NCI-H1048 (cell line): ENCODE measurements at regions not wholly inside any gene's neighbourhood (a gene's known extent, or its start where the extent isn't known, plus 50 kb on each side); places are given as distances from the start of the nearest gene placed in this dataset.
"Not testable (repeated sequence)": the region's sequence is repeated elsewhere in the genome, so short reads cannot be mapped to it uniquely, and the experiment has no call there.

Experiments
- DNase-seq: peaks from one replicate; lab custom pipeline; 2025; lab: John Stamatoyannopoulos, UW

DNA sequence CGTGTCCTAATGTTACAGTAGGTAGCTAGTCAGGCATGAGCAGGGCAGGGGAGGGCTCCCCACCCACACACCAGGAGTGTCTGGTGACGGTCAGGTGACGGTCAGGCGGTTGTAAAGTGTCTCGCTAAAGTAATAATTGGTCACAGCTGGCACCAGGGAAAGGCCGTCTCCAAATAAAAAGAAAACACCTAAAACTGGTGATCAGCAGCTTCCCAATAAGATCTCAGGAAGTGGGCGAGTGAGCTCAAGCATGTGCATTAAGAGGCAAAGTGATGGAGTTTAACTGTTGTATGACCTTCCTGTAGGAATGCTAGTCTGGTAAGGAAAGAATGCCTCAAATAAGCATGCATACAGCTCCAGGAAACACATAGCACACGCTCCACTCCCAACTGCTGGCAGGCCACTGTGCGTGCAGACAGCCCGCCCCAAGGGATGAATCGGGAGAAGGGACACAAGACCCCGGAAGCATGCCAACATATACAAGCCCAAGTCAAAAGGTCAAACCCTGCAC lies 177.1 kb downstream of the RNF144A start:
- DNase-seq = no peak

DNA sequence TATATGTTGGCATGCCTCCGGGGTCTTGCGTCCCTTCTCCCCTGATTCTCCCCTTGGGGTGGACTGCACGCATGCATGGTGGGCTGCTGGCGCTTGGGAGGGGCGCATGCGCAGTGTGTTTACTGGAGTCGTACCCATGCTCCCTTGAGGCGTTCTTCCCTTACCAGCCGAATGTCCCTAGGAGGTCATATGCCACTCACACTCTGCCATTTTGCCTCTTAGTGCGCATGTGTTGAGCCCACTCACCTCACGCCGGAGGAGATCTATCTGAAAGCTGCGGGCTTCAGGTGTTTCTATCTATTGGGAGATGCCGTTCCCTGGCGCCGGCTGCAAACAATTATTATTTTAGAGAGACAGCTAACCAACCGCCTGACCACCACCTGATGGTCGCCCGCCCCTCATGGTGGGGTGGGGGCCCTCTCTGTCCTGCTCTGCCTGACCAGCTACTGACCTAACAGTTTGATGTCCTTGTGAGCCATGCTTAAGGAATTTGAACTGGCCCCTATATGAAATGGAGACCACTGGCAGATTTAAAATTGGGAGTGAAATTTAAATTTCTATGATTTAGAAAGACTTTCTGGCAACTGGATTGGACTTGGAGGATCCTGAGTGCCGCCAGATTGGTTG lies 179.6 kb downstream of the RNF144A start:
- DNase-seq = no peak

DNA sequence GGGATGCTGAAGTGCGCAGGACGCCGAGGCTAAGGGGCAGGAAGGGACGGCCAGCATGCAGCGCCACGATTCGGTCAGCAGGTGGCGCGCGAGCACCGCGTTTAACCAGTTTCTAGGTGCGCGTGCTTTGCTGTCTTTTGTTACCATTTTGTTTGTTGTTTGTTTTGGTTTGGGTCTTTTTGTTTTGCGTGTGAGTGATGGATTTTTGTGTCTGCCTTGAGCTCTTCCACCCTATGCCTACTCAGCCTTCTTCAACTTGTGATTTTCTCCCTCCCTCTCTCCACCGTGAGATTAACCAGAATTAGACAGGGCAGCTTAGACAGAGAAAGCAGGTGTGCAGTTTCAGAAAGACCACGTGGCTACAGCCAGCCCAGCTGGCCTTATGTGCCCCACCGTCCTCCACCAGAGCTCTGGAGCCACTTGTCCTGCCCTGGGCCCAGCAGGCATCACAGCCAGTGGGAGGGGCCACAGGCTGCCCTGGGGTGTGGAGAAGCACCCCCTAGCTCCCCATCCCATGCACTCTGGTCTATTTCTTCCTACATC lies 180.2 kb downstream of the RNF144A start:
- peak; percentile 52 for DNase-seq

DNA sequence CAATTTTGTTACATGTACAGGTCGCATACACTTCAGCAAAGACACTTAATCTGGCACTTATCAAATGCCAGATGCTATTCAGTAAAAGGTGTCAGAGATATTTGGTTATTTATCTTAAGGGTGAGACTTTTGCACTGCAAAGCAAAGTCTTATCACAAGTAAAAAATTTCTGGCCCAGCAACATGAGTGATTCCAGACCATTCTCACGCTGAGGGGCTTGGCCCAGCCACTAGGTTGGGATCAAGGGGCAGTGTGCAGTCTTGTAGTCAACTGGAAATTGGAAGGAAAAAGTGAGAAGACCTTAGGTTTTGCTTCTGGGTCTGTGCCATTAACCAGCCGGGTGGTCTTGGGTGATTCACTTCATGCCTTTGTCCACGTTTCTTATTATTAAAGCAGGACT lies 181.6 kb downstream of the RNF144A start:
- DNase-seq = no peak

DNA sequence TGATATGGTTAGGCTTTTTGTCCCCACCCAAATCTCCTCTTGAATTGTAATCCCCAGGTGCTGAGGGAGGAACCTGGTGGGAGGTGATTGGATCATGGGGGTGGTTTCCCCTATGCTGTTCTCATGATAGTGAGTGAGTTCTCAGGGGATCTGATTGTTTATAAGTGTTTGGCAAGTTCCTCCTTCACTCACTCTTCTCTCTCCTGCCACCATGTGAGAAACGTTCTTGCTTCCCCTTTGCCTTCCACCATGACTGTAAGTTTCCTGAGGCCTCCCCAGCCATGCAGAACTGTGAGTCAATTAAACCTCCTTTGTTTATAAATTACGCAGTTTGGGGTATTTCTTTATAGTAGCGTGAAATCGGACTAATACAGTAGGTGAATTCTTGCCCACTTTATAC lies 182.5 kb downstream of the RNF144A start:
- not testable (repeated sequence) for DNase-seq

DNA sequence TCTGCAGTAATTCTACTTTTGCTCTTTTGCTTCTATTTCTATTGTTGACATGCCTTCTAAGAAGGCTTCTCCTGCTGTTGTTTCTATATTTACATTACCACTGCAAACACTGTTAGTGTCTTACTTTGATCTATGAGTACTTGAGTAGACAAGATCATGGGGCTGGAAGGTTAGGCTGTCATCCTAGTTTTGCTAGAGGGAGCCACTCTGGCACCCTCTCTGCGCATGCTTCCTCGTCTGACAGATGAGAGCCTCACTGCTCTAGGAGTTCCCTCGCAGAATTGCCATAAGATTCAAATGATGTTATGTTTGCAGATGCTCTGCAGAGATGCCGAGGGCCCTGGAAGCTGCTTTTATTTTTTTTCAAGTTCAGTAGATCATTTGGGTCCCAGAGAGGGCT lies 185.6 kb downstream of the RNF144A start:
- DNase-seq = no peak

DNA sequence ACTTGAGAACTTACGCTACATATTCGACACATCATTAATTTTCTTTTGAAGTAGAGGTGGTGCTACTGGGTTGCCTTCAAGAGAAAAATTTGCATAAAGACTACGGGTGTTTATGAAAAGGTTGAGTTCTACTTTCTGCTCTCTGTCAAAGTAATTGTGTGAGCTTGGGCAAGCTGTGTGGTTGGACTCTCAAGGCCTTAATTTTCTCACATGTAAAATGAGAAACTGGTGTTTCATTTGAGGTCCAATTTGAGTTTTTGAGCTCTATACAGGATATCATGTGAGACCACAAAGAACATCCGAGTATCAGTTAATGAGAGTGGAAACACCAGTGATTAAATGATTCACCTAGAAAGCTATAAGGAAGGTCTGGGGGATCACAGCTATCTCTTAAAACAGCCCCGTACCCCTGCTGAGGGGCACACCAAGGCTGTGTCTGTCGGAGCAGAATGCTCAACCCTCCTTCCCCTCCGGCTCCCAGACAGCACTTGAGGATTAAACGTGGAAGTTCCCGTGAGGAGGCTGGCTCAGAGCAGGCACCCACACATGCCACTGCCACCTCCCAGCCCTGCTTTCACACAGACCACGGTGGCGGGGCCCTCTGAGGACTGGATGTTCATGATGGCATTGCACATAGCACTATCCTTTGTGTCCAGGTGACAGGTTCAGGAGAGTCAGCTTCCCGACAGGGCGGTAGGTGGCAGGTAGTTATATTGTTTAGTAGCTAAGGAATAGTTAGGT lies 191.8 kb downstream of the RNF144A start:
- DNase-seq = no peak

DNA sequence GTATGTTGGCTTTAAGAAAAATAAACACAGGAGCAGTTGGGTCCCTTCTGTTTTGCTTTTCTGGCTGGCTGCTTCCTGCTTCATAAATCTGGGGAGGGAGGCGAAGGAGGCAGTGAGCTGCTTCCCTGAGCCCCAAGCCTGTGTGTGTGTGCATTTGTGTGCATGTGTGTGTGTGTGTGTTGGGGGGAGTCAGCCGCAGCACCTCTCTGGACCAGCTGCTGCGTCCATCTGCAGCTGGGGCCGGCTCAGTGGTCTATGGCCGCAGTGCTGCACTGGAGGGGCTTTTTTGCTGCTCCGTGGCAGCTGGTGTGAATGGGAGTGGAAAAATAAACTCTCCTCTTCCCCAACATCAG lies 192.3 kb downstream of the RNF144A start:
- no peak for DNase-seq

DNA sequence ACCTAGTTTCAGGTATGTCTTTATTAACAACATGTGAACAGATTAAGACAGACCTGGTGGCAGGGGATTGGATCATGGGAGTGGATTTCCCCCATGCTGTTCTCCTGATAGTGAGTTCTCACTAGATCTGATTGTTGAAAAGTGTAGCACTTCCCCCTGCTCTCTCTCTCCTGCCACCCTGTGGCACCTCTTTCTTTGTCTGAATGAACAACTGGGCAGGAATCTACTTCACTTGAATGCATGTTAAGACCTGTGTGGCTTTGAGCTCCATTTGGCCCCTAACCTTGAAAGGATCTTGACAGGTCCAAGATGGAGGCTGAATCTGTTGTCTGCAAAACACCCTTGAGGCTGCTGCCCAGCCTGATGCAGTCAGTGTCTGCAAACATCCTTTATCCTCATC lies 194.4 kb downstream of the RNF144A start:
- DNase-seq = no peak

DNA sequence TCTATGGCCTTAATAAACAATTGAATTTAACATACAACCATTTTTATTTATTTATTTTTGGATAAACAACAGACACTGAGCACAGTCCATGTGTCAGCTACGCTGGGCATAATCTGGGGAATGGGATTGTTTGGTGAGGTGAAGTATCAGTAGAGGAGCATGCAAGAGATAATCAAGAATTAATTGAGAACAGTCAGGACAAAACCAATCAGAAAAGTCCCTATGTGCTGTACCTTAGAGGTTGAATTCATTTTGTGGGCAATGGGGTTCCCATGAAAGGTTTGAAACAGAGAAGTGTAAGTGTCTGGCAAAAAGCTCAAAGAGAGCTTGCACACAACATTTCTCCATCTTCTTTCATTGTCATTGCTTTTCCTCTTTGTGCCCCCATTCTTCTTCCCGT lies 198.2 kb downstream of the RNF144A start:
- no peak for DNase-seq

DNA sequence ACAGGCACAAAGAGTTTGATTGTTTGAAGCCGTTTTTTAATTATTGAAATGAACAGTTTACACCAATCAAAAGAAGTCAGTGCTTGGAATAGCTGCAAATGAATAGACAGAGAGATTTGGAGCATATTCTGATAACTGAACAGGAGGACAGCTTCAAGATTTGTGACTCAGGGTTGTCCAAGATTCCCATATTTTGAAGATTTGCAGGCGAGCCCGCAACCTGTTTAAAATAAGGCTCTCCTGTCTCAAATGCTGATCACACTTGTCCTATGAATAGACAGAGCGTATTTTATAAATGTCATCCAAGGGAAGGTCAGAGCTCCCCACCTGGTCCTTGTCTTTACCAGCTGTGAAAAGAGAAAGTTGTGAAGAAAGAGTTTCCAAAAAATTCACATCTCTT lies 198.7 kb downstream of the RNF144A start:
- no peak for DNase-seq

DNA sequence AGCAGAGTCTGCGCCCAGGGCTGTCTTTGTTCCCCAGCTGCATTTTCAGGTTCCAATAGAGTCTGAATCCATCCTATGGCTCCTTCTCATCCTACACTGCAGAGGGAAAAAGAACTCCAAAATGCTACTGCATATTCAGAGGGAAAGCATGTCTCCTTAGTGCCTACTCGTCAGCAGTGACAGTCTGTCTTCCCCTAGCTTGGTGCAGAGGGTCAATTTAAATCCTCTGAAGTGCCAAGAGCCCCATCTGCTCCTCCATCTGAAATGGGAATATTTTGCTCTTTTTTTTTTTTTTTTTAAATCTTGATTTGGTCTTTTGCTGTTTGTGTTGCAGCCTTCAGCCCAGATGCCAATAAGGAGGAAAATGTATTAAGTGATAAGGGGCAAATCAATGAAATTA lies 199.3 kb downstream of the RNF144A start:
- no peak for DNase-seq

DNA sequence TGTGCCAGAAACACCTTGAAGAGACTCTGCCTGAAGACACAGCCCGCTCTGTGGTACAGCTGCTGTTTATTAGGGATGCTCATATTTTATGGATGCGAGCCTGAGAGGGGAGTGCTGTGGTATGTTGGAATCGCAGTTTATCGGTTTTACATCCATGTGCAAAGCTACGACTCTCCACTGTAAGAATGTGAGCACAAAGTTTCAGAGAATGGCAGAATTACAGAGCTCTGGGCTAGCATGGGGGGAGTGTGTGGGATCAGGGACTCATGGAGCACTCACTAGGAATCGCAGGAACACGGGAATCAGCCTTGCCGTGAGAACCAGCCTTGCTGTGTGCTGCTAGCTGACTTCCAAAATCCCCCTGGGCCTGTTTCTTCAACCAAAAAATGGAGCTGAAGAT lies 199.9 kb downstream of the RNF144A start:
- no peak for DNase-seq

DNA sequence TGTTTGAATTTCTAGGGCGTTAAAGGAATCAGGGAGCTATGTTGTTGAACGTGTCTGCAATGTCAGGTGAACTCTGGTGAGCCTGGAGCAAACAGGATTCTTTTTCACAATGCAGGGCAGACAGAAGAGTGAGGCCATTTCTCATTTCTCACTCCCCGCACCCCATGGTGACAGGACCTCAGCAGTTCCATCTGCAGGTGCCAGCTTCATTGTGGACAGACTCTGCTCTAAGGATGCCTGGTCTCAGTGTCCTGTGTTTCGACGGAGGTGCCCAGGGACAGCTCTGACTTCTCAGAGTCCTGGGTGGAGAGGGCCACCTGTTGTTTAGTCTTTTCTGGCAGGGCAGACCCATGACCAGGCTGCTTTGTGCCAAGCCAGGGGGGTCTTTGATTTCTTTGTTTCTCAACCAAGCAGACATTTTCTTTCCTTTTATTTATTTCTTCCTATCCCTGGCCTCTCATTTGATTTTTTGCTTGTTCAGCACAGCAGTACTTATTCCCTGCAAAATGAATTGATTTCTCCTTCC lies 201.5 kb downstream of the RNF144A start:
- no peak for DNase-seq

DNA sequence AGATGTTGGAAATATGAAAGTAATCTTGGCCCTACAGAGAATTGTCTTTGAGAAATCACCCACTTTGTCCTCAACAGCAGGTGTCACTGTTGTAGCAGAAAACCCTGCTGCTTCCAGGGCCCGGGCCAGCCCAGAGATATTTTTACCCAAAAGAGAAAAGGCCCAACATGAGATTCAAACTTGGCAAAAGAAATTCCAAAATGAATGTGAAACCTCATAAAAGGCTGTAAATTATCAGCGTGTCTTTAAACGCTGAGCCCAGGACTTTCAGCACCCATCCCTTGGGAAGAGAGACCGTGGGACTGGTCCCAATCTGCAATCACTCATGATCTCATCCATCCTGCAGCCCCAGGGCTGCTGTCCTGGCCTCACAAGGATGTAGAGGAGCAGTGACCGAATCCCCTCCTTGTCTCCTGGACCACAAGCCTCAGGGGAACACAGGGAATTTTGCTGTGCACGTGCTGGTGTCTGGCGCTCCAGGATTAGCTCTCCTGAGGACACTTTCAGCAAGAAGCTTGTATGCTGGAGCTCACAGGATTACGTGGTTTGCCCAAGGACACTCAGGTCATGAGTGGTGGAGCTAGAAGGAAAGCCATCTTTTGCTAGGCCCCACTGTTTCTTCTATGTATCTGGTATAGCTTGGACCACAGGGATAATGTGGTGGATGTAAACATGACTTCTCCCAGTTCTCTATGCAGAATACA lies 202.1 kb downstream of the RNF144A start:
- DNase-seq = no peak

DNA sequence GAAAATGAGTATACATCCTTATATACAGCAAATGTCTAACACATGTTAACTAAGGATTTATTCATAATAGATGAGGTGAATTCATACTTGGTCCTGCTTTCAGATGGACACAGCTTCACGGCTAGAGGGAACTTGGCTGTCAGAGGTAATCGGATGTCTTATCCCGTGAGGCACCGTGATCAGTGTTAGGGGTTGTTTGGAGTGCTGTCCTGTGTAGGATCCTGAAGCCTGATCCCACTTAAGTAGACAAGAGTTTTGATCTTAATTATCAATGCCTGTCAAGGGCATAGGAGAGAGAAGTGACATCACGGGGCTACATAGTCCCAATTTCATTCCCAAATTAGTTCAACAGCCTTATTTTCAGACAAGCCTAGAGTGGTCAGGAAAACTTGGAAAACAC lies 204.6 kb downstream of the RNF144A start:
- DNase-seq = no peak

DNA sequence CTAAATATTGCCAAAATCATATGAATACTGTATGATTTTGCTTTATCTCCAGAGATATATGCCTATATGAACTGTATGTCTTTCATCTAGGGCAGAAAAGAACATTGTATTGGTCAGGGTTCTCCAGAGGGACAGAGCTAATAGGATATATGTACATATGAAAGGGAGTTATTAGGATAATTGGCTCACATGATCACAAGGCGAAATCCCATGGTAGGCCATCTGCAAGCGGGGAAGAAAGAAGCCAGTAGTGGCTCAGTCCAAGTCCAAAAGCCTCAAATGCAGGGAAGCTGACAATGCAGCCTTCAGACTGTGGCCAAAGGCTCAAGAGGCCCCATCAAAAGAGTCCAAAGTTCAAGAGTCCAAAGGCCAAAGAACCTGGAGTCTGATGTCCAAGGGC lies 209.9 kb downstream of the RNF144A start:
- no peak for DNase-seq

DNA sequence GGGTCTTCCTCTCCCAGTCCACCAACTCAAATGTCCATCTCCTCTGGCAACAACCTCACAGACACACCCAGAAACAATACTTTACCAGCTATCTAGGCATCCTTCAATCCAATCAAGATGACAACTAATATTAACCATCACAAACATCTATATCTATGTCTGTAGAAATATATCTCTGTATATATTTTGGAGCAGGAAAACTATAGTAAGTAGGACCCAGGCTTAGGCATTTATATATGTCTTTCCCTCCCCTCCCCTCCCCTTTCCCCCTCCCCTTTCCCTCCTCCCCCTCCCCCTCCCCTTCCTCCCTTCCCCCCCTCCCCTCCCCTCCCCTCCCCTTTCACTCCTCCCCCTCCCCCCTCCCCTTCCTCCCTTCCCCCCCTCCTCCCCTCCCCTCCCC lies 210.5 kb downstream of the RNF144A start:
- no peak for DNase-seq

DNA sequence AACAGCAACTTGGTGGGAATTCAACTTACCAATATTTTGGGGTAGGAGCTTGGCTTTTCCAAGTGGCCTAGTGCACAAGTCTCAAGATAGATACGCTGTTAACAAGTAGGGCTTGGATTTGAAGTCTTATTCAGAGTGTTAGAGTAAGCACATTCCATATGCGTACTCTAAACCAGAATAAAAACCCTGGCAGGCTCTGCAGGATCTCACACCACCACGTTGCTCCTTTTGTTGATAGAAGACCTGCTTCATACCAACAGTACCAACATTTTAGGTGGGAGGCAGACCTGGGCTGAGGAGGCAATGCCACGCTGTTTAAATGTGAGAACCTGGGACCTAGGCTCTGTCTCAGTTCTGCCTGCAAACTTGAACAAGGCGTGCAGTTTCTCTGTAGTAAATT lies 214.0 kb downstream of the RNF144A start:
- no peak for DNase-seq

DNA sequence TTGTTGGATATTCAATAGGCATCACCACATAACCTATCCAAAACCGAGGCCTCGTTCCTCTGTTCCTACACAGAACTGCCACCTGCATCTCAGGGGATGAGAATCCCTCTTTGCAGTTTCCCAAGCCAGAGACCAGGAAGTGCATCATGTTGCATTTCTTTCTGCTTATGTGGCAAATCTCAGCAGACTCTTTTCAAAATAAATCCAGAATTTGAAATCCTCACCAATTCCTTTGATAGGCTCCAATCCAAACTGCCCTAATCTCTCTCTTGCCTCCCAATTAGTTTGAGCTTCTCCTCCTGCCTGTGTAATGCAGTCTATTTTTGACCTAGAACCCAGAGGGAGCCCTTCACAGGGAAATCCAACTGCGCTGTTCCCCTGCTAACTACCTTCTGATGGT lies 215.5 kb downstream of the RNF144A start:
- no peak for DNase-seq

DNA sequence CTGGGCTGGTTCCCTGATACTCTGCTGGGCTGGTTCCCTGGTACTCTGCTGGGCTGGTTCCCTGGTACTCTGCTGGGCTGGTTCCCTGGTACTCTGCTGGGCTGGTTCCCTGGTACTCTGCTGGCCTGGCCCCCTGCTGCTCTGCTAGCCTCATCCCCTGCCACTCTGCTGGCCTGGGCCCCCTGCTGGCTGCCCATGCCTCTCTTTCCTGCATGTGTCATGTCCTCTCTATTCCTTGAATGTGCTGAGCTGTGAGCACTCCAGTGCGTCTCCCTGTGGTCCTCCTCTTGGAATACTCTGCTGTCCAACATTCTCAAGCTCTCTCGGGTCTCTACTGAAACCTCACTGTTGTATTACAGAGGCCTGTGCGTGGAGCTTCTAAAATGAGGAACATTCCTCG lies 216.3 kb downstream of the RNF144A start:
- DNase-seq = no peak

DNA sequence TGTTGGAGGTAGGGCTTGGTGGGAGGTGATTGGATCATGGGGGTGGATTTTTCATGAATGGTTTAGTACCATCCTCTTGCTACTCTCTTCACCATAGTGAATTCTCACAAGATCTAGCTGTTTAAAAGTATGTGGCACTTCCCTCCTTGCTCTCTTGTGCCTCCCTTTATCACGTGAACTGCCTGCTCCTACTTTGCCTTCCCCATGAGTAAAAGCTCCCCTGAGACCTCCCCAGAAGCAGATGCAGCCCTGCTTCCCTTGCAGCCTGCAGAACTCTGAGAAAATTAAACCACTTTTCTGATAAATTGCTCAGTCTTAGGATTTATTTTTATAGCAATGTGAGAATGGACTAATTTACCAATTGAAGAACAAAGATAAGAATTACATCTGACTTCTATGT lies 223.1 kb downstream of the RNF144A start:
- DNase-seq = no peak

DNA sequence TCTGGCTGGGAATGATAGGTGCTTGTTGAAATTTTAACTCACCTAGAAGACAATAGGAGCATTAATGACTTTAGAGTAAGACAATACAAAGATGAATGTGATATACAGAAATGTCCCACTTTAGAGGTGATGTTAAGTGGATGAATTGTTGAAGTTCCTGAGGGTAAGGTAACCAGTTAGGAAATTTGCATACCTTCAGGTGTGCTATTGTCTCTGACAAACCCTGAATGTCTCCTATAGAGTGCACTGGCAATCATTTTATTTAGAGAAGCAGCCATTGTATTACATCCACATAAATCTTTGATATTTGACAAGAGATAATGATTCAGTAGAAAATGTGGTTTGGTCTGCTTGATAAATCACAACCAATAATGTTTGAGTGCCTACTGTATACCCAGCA lies 228.5 kb downstream of the RNF144A start:
- DNase-seq = no peak
